ENCODE measurements at regions not wholly inside any gene's neighbourhood (a gene's known extent, or its start where the extent isn't known, plus 50 kb on each side); places are given as distances from the start of the nearest gene placed in this dataset.

DNA sequence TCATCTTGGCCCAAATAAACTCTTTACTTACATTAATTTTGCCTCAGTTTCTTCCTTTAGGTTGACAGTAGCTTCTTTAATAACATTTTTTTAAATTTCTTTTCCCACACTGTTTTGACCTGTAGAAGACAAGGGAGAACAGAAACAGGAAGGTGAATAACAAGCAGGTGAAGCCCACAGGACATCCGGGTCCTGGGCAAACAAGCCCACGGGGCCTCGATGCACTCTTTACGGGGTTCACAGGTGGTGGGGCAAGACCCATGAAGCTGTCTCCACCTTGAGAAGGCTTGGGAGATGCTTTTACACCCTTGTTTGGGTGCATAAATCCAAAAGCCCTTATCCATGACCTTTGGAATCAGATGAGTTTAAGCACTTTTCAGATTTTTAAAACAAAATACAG is 301.0 kb upstream of the MGAT5 start:
- no peak for DNase-seq

DNA sequence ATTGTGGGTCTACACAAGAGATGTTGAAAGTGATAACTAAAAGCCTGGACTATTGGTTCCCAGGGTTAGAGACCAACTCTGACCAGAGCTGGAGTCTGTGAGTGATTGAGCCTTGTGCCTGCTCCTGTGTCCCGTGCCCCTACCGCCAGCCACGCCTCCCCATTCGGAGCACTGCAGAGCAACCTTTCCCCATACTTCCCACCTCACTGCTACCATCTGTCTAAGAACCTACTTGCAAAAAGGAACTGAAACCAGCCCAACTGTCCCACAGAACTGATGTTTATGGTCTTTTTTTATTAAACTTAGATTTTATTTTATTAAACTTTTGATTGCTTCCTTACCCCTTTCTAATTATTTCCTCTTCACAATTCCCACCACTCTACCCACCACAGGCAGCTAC is 300.3 kb upstream of the MGAT5 start:
- no peak for DNase-seq

DNA sequence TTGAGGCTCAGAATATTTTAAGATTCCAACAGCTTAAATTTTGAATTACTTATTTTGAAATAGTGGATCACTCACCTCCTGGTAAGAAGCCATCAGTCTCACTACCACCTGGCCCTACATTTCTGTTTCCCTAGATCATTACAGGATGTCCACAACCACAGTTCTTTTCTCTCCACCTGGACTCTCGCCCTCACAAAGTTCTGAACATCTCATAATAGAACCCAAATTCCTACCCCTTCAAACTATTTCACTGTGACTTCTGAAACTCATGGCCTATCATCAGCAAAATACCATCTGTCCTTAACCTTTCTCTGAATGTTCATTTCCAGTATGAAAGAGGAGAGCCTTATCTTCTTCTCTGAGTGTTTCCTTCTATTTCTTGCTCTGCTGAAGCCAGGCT is 299.2 kb upstream of the MGAT5 start:
- DNase-seq = no peak

DNA sequence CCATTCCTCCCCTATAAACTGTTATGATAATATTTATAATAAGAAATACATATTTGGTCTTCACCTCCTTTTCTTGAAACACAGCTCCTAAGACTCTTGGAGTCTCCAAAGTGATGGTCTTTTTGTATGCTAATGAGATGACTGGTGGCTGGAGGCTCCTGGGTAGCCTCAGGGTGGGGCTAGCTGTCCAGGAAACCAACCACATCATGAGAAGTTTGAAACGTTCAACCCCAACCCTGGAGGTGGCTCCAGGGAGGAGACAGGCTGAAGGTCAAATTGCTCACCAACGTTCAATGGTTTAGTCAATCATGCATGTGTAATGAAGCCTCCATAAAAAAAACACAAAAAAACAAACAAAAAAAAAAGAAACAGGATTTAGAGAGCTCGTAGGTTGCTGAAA is 298.7 kb upstream of the MGAT5 start:
- no peak for DNase-seq

DNA sequence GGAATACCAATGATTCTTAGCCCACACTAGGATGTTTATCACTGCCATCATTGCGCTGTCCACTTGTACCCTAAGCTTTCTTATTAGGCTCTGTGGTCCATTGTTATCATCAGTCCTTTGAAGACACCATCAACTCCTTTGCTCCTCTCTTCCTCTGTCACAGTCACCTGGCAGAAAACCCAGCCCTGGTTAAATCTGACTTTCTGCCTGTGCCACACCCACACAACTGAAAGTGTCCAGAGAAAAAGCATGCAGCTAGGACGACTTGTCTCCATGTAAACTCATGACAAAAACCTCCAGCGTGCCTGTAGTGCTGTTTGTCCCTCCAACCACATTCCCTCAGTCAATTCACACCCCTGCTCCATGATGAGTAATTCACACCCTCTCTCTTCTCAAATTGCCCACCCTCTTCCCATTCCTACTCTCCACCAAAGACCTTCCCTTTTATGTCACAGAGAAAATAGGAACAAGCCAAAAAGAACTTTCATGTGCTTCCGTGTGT is 297.4 kb upstream of the MGAT5 start:
- DNase-seq = no peak

DNA sequence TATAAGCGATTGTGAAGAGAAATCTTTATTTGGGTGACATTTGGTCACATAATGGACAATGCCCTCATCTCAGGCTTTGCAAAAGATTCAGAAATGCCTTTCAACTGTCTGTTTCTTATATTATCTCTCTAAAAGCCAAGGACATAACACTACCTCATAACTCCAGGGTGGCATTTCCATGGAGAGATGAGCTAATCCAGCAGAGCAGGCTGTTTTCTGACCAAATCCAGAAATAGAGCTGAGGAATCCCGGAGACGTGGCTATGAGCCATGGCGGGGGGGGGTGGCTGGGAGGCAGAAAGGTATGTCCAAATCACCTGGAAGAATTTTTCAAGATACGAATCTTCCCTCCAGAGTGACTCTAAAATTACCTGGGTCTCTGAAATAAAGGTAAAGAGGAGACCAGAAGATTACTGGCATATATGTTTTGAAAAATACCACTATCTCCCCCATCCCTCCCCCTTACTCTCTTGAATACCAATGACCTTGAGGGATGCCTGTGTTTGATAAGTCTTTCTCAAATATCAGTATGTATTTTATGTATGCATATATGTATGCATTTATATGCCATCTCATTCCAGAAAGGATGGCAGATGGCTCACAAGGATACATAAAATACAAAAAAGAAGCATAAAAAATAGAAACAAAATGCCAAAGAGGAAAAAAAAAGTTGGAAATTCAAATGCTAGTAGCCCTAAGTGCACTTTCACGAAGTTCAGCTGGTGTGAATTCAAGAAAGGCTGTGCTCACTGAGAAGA is 296.0 kb upstream of the MGAT5 start:
- DNase-seq = no peak

DNA sequence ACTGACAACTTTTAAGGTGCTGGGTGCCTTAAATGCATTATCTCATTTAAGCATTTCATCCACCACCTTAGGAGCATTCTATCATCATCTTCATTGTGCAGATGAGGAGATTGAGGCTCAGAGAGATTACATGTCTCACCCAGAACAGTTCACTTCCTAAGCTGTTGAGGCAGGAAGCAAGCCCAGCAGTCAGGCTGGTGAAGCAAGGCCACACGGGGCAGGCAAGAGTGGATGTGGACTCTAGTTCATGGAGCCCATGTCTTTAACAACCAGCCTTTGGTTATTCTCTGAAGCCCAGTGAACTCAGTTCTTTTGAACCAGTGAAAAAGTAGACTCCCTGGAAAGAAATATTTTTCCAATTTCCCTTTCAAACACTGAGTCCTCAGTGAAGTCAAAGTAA is 294.8 kb upstream of the MGAT5 start:
- no peak for DNase-seq

DNA sequence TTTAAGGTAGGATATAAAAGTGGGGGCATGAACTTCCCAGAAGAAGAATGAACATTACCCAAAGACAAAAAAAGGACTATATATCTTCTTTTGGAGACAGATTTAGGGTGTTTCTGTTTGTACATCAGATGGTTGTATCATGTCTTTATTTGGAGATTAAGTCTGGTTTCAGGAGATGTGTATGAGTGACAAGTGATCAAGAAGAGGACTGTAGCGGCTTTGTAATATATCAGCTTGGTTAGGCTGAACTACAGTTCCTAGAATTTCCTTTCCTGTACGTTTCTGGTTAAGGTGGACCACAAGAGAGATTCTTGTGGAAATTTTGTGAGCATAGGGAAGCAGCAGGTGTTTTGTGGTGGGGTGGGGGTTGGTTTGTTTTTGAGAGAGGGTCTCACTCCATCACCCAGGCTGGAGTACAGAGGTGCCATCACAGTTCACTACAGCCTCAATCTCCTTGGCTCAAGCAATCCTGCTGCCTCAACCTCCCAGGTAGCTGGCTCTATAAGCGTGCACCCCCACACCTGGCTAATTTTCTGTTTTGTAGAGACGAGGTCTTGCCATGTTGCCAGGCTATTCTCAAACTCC is 287.1 kb upstream of the MGAT5 start:
- DNase-seq = no peak

DNA sequence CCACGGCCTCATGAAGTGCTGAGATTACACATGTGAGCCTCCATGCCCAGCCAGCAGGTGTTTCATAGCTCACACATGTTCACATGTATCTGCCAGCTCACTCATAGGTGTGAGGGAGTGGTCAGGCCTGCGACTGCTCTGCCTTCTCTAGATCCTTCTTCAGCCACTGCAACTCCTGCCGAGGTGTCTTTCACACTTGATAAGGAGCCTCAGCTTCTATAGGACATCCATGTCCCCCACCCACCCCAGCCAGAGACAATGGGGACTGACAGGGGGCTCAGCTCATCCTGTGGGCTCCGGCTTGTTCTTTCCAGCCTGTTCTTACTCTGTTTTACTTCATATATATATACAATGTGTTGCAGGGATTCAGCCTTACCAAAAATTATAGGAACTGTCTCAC is 286.5 kb upstream of the MGAT5 start:
- DNase-seq = no peak

DNA sequence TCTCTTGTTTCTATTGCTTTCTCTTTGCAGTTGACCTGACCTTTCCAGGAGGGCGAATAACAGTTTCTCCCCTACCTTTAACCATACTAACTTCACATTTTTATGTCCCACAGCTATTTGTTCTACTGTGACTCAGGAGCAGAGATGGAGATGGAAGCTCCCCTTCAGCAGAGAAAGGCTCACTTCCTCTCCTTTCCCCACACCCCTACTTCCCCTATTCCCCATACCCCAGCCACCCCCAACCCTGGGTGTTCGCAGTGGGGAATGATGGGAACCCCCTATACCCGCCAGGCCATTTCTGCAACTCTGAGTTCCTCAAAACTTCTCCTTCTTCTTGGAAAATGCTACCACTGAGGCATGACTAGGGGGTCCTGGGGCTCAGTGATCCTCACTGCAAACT is 285.4 kb upstream of the MGAT5 start:
- DNase-seq = no peak

DNA sequence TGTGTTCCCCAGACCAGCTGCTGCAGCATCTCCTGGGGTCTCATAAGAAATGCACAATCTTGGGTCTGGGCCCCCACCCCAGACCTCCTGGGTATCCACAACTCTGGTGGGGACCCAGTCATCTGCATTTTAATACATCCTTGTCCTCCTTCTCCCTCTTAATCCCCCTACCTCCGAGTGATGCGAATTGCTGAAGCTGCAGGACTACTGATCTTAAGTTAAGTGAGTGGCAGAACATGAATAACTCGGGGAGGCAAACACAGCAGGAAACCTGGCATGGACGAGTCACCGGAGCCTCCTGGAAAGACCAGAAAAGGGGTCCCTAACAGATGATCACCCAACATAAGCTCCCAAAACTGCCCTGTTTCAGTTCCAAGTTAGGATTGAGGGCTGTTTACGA is 283.2 kb upstream of the MGAT5 start:
- no peak for DNase-seq

DNA sequence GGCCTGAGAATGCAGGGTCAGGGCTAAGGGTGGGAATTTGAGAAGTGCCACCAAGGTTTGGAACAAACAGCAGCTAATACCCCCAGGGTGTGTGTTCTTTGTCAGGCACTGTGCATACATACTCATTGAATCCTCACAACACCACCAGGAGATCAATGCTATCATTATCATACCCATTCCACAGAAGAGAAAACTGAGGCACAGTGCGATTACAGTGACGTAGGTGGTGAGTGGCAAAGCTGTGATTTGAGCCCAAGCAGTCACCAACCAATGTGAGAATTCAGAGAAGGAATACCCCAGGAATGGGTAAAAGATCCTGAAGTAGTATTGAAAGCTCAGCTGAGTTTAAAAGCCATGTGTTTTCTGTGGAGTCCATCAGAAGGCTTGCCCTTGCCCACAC is 281.6 kb upstream of the MGAT5 start:
- no peak for DNase-seq

DNA sequence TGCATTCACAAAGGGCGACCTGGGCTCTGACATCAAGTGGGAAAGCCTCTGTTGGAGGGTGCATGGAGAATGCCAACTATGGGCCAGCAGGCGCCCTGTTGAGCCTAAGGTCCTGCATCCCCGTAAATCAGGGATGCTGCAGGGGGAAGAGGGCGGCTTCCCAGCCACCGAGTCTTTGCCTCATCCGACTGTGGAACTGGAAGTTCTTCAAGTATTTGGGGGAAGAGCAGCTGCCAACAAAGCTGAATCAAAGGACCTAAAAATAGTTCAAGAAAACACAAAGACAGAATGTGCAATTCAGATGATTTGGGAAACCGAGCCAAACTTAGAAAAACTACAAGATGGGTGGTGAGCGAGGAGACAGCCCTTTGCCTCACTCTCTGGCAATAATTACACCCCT is 281.1 kb upstream of the MGAT5 start:
- no peak for DNase-seq

DNA sequence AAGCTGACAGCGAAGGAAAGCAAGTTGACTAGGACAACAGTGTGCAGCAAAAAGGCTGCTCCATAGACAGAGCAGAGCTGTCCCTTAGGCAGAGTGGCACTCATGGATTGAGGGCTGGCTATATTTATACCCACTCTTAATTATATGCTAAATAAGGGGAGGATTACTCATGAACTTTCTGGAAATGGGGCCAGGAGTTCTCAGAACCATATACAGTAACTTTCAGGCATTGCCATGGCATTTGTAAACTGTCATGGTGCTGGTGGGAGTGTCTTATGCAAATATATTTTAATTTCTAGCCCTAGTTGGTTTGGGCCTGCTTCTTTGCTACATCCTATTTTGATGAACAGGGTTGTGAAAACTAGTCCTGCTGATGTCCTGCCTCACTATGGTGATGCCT is 279.5 kb upstream of the MGAT5 start:
- no peak for DNase-seq

DNA sequence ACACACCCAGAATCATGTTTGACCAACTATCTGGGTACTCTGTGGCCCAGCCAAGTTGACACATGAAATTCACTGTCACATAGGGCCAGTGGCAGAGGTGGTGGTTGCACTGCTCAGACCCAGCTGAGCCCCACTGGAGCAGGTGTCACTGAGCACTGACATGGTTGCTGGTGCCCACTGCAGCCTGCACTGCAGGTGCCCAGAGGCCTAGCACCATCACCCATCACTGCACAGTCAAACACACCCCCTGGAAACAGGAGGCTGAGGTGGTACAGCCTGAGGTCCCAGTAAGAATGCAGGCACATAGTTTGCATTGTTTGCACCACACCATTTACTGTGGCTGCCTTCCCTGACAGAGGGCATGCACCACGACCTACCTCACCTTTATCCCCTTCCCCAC is 278.7 kb upstream of the MGAT5 start:
- DNase-seq = no peak

DNA sequence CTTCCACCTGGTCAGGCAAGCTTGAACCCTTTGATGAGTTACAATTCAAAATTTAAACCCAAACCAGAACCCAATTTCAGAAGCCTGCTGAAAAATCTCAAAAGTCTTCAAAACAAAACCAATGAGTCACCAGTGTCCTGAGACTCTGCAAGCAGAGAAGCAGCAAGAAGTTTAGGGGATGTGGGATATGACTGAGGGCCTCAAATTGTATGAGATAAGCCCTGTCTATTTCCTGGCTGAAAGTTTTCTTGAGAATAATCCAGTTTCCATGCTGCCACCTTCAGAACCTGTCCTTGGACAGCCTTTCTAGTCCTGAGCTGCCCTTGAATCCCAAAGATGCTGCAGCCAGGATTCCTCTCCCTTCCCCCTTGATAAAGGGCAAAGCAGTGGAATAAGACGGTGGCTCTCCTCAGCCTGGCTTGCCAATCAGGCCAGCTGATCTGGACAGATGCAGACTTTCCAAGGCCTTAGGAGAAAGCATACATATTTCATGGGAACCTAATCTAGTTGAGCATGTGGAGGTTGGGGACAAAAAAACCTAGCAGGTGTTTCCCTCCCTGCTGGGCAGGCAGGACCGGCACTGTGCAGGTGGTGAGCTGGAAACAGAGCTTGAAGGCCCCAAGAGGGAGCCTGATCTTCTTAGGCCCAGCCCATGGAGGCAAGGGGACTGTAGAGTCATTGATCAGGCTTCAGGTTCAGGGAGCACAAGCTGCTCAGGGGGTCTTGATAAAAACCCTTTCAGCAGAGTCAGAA is 278.0 kb upstream of the MGAT5 start:
- no peak for DNase-seq

DNA sequence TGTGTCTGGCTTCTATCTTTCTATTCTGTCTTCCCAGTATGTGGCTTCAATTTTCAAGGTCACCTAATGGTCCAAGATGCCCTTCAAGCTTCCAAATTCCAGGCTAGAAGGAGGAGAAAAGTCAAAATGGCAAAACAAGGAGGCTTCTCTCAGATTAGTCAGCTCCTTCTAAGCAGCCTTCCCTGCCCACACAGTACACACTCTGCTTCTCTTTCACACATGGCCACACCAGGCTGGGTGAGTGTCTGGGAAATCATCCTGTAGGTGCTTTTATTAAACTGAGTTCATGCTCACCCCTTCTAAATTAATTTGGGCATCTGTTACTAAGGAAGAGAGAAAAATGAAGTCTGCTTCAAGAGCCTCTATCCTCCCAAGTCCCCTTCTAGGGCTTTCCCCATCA is 277.2 kb upstream of the MGAT5 start:
- no peak for DNase-seq

DNA sequence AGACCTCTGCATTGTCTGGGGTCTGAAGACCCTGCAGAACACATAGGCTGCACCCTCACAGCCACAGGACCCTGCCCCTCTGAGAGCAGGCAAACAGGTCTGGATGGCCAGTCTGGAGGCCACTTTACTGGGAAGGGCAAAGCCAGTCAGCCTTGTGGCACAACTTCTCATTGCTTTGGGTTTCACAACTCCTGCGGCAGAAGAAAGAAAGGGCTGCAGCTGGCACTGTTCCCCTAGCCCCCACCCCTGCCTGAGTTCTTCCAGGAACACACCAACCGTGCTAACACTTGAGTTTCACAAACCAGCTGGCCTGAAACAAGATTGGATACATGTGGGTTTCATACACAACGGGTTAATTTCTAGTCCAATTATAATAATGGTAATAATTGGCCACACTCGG is 276.5 kb upstream of the MGAT5 start:
- DNase-seq = no peak

DNA sequence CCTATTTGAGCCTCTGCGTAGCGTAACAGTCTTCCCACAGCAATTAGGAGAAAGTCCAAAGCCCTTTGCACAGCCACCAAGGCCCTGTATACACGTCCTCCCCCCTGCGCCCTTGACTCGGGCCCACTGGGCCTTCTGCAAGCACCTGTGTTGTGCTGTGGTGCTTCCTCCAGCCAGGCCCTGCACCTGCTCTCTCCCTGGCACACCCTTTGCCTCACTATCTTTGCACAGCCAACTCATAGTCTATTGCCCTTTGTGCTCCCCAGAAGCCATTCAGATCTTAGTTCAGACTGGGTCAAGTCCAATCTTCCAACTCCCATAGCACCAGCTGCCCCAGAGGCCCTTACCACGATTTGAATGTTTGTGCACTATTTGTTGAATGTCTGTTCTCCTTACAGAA is 271.6 kb upstream of the MGAT5 start:
- no peak for DNase-seq

DNA sequence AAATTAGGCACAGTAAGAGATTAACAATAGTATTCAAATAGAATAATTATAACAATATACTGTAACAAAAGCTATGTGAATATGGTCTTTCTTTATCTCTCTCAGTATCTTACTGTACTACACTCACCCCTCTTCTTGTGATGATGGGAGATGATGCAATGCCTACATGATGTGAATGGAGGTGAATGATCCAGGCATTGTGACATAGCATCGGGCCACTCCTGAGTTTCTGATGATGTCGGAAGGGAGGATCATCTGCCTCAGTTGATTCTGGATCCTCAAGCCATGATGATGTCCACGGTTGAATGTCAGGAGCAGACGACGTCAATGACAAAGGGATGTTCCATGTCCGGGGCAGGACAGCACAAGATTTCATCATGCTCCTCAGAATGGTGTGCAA is 268.3 kb upstream of the MGAT5 start:
- no peak for DNase-seq

DNA sequence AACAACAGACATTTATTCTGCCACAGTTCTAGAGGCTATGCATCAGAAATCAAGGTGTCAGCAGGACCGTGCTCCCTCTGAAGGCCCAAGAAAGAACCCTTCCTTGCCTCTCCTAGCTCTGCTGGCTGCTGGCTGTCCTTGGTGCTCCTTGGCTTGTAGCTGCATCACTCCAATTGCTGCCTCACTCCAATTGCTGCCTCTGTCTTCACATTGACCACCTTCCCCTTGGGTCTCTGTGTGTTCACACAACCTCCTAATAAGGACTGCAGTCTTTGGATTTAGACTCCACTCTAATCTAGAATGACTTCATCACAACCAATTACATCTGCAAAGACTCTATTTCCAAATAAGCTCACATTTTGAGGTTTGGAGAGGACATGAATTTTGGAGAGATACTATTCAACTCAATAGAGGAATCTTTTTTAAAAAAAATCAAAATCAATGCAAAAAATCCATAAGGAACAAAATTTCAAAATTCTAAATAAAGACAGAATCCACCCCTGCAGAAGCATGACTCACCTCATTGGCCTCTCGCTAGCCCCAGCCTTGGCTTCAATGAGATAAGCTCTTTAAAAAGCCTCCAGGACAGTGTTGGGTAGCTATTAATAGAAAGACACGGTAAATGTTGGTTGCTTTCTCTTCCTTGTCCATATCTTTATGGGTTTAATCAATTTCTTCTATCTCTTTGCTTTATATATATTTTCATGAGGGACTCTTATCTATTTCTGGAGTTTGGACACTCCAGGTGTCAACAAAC is 267.6 kb upstream of the MGAT5 start:
- no peak for DNase-seq

DNA sequence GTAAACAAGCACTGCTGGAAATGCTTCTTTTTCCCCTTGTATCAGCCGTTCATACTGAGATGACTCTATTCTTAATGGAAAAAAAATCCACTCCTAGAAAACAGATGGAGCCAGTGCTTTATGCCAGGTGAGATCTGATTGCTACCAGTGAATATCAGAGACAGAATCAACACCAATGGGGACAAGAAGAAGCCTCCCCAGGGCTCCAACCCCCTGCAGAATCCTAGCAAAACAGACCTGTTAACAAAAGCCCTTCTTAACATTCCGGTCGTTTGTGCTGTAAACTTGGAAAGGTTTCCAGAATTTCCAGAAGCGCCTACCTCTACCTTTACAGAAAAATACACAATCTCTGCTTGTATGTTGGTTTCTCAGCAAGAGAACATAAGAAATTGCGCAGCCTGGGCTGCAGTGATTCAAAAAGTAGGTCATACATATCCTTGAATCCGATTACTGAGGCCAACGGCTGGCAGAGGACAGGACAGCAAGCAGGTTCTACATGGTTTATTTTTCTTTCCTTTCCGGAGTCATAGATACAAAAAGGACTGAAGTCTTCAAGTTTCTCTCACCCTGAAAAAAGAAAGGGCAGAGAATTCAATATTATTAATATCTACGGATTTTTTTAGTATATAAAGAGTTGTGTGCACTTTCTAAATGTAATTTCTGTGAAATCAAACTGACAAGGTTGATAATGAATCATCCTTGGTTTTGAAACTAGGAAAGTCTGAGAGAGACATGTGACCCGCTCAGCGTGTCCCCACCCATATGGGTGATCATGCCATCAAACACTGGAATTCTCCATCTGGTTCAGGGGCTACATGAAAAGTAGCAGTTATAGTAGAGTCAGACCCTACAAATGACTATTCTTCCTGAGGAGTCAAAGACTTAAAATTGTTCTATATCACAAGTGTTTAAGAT is 266.7 kb upstream of the MGAT5 start:
- no peak for DNase-seq

All from GDM1 (cell line).